NCI-H774 (cell line): ENCODE measurements at regions not wholly inside any gene's neighbourhood (a gene's known extent, or its start where the extent isn't known, plus 50 kb on each side); places are given as distances from the start of the nearest gene placed in this dataset.

ENCODE experiments used
- DNase-seq: peaks from one replicate; lab custom pipeline; 2025; lab: John Stamatoyannopoulos, UW

GRCh38 chr5:92795633-92796032 lies 785.4 kb downstream of the NR2F1-AS1 start:
- no peak for DNase-seq

GRCh38 chr5:92780057-92780456 lies 801.0 kb downstream of the NR2F1-AS1 start:
- DNase-seq, result no peak

DNA sequence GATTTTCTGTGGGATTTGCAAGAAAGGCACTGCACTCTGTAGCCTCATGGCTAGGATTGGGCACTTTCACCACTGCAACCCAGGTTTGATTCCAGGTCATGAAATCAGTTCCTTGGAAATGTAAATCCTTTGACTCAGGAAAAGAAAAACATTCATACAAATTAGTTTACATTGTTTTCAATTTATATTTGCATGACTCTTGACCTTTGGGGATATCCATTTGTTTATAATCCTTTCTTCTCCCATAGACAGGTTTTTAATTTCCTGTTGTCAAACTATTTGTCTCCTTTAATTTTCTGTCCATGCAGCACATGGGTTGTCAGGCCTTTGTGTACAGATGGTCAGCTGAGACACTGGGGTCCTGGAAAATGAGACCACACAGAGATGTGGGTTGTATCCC lies 801.5 kb downstream of the NR2F1-AS1 start:
- DNase-seq, result no peak

GRCh38 chr5:92778261-92778660 lies 802.8 kb downstream of the NR2F1-AS1 start:
- no peak for DNase-seq

DNA sequence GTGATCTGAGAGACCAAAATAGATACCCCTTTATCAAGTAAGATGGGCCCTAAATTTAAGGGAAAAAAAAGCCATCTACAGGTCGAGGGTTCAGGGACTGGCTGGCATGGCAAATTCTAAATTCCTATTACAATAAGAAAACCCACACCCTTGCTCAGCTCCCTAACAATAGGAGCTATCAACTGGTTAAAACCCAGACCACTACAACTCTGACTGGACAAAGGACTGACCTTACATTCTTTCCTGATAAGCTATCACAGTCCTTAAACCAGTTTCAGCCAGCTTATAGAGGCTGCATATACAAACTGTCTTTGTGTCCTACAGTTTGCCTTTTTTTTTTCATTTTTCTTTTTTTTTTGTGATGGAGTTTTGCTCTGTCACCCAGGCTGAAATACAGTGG lies 803.6 kb downstream of the NR2F1-AS1 start:
- no peak for DNase-seq

DNA sequence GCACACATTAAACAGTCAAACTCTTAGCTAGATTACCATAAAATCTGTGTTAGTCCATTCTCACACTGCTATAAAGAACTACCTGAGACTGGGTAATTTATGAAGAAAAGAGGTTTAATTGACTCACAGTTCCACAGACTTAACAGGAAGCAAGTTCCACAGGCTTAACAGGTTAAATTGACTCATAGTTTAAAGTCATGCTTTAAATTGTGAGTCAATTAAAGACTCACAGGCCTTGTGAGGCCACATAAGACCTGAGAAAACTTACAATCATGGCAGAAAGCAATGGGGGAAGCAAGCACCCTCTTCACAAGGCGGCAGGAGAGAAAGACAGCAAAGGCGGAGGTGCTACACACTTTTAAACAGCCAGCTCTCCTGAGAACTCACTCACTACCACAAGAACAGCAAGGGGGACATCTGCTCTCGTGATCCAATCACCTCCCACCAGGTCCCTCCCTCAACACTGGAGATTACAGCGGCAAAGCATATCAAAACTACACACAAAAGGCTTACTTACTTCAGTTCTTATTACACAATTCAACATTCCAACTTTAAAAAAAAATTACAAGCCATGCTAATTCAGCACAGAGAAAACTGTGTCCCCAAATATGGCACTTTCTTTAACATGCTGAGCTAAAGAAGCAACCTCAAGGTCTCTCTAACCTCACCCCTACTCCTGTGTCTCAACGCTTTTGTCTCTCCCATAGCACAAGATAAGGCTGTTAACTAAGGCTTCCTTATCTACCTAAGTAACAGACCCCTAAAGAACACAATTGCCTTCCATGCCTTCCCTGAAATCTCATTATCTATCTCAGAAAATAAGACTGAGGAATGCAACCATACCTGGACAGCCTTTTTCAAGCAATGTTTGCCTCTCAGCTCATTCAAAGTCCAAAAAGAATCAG lies 805.1 kb downstream of the NR2F1-AS1 start:
- DNase-seq, result no peak

- no peak for DNase-seq
These were observed 811.0 kb downstream of the NR2F1-AS1 start for GRCh38 chr5:92769978-92770377.

DNA sequence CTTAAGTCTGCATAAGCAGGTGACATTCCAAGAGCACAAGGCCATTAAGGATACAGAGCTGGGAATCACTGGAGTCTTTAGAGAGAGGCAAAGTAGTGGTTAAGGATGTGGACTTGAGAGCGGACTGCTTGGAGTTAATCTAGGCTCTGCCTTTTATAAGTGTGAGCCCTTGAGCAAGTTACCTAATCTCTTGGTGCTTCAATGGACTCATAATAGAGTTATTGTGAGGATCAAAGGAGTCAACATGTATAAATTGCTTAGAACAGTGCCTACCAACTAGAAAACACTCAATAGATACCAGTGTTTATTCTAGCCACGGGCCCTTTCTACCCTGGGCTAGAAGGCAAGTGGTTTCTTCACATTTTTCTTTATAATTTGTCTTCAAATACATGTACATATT lies 819.4 kb downstream of the NR2F1-AS1 start:
- no peak for DNase-seq

DNA sequence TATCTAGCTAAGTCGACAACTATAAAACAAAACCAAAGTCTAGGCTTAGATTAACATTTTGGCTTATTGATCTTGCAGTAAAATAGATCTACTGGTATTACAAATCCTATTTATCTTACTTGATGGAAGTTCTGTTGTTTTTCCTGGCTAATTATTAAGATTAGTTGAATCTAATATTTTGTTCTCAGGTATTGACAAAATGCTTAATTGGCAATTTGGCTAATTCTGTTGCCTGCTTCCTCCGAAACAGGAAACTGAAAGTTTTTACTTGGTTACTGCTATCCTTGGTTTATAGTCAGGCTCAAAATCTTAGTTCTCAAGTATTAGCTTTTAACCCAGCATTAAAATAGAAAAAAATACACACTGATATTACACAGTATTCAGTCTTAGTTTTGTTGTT lies 820.5 kb downstream of the NR2F1-AS1 start:
- DNase-seq, result no peak

DNA sequence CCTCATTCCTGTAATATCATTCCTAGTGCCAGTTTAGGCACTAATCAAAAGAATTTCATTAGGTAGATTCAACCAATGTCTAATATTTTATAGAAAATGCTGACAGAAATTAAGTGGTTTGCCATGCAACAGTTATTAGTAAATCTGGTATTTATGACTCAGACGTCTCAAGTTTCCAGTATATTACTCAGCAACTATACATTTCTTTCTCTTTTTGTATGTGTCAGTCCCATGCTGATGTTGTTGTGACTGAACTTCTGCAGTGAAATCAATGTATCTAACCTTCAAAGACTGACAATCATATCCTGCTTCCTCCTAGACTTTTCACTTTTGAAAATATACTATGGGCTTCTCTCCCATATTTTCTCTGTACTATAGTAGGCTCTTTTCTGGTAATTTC lies 822.5 kb downstream of the NR2F1-AS1 start:
- DNase-seq, result no peak

DNA sequence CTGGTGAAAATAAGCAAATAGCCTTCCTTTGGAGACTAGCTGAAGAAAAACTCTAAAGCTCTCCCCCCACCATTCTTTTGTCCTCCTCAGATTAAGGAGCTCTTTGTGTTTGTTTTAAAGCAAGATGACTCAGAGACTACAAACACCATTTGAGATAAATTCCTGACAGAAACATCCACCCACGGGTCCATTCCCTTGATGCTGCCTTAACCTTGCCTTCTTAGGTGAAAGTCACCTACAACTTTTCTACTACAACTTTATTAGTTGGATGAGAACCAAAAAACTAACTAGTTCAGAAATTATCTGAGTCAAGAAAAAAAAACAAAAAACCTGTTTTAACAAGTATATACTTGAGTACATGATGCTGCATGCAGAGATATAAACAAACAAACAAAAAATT lies 831.1 kb downstream of the NR2F1-AS1 start:
- no peak for DNase-seq

DNA sequence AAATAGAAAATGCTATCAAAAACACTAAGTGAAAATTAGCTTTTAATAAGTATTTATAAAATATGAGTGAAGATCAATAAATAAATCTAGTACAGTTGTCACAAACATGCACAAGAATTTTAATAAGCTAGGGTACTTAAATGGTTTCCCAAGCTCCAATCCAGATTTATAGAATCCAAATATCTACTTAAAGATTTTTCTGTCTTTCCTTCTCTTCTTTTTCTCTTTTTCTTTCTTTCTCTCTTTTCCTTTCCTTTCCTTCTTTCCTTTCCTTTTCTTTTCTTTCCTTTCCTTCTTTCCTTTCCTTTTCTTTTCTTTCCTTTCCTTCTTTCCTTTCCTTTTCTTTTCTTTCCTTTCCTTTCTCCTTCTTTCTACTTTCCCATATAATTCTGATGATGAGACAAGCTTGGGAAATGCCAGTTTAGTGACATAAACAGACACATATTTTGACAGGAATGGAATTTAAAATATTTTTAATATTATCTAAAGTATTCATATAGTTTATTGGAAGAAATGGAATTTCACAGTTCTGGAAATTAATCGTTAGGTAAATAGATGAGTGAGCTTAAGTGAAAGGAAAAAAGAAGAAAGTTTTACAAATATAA lies 832.8 kb downstream of the NR2F1-AS1 start:
- DNase-seq, result no peak

- DNase-seq, result no peak
These were observed 839.1 kb downstream of the NR2F1-AS1 start for GRCh38 chr5:92741906-92742305.

DNA sequence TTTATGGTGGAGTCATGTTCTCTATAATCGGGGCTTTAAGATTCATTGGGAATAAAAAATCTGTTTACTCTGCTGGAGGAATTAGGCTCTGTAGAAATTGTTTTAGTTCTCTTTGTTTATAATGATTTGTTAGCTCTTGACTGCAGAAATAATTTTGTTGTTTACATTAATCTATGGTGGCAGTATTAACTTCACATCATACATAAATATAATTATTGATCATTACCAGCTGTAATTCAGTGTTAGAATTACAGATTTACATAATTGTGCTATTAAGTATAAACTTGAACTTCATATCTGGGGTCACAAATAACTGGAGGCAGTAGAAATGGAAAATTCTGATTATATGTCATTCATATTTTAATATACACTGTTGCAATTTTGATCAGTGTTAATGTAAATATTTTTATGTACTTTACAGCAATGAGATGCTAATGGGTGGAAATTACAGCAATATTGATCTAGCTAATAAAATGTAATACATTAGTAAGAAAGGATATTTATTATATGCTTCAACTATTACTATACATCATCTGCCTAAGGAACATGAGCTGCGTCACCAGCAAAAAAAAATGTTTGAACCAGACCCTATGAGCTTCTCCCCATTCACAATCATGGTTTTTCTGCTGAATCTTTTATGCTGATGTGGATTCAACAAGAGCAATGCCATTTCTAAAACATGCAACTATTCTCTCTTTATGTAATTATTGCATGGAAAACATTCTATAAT lies 846.6 kb downstream of the NR2F1-AS1 start:
- no peak for DNase-seq

DNA sequence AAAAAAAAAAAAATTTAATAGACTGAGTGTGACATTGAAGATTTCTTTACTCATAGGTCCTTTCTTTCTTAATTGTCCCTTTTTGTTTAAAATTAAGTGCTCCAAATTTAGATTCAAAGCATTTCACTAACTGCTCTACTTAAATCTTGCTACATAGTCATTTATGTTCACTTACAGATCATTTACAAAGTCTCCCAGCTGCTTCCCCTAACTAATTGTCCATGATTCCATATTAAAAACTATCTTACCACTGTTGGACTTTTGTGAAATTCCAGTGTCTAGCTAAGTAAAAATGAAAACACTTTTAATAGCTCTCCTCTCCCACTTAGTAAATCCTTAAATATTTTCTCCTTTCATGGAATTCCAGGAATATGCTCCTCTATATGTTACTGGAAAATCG lies 850.5 kb downstream of the NR2F1-AS1 start:
- no peak for DNase-seq

- no peak for DNase-seq
These were observed 851.9 kb downstream of the NR2F1-AS1 start for GRCh38 chr5:92729088-92729487.

GRCh38 chr5:92715946-92716520 lies 865.0 kb downstream of the NR2F1-AS1 start:
- no peak for DNase-seq

DNA sequence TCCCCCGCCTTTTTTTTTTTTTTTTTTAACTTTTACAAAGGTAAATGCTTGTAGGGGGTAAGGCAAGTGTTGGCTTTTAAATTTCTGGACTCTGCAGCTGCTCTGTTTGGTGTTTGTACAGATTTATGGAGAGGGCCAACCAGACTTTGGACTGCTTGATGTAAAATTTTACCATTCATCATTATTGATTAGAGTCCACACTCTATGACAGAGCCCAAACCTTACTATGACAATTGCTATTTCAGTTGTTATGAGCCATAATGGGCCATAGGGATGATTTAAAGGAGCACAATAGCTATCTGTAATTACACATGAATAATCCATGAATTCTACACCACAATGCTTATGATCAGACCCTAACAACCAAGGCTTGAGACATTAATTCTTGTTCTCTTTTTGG lies 867.2 kb downstream of the NR2F1-AS1 start:
- DNase-seq, result no peak

- DNase-seq, result no peak
These were observed 867.7 kb downstream of the NR2F1-AS1 start for GRCh38 chr5:92713335-92713743.

DNA sequence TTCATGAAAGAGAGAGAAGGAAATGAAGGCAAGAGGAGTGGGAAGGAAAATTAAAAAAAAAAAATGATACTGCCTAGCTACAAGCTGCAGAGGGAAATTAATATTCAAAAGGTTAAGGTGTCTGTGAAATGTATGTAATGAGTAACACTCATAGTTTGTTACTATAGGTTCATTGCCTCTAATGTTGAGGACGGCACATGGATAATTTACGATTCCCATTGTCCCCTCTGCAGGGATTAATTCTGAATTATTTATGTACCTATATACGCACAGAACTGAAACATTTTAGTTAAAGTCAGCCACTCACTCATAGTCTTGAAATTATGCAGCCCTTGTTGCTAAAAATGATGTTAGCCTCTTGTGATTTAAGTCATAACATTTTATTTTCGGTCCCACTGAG lies 869.1 kb downstream of the NR2F1-AS1 start:
- DNase-seq, result no peak

DNA sequence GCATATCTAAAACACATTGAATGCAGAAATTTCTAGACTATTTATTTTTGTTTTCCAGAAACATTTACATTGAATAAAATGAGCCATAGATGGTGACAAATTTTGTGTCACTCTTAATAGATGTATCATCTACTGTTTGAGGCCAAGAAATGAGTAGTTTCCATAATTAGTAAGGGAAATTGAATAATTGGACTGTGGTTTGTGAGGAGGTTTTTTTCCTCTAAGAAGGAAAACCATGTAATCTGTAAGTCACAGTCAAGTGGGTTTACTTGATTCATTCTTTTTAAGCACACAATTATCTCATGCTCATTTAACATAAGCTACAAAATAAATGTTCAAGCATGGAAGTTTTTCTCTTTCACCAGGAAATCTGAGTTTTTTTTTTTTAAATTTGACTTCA lies 876.4 kb downstream of the NR2F1-AS1 start:
- no peak for DNase-seq

GRCh38 chr5:92703976-92704375 lies 877.0 kb downstream of the NR2F1-AS1 start:
- no peak for DNase-seq
